Bronchial epithelial cell (primary cell): ENCODE measurements at regions not wholly inside any gene's neighbourhood (a gene's known extent, or its start where the extent isn't known, plus 50 kb on each side); places are given as distances from the start of the nearest gene placed in this dataset.
A peak's percentile ranks its signal among the peaks of the same experiment; 100 is the strongest.

ENCODE experiments used
- DNase-seq: peaks from one replicate; pipeline ENCODE4 v3.0.0-alpha.2; 2010; ENCODE audit warnings: low read depth
- FAIRE-seq: peaks from 2 replicates; lab custom pipeline; 2011; peaks lifted over from hg19 to GRCh38; lab: Jason Lieb, UNC
- H3K27me3 ChIP-seq: 2 replicates; pipeline ENCODE4 v1.5.1; 2011; ENCODE audit warnings: low read length; ENCODE audit not compliant: control insufficient read depth, insufficient read depth
- H3K36me3 ChIP-seq: 2 replicates; pipeline ENCODE4 v1.5.1; 2011; ENCODE audit warnings: low read length; ENCODE audit not compliant: control insufficient read depth, insufficient read depth
- H3K4me3 ChIP-seq: 2 replicates; pipeline ENCODE4 v1.5.1; 2011; ENCODE audit warnings: mild to moderate bottlenecking, low read depth, low read length, control low read depth
- TF ChIP-seq, protein P1 (sequence below): IDR thresholded peaks from 2 replicates; pipeline ENCODE4 v1.5.1; 2011; ENCODE audit warnings: mild to moderate bottlenecking, moderate library complexity, low read length, control low read depth, inconsistent platforms; ENCODE audit not compliant: insufficient read depth, severe bottlenecking

DNA sequence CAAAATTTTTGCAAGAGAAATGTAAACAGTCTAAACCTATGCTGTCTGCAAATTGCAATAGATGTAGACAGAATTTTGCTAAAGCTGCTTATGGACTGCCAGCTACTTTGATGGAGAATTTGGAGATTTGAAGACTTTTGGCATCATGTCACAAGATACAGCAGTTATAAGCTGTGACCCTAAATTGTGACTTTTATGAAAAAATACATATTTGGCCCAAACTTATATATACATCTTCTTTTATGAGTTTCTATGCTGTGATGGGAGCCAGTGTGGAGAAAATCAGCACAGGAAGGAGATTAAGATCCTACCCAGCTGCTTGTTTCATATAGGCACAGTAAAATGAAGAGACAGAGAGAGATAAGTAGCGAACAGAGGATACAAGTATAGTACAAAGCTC lies 1595.4 kb downstream of the PLA2G4A start:
- Histone ChIP-seq H3K4me3 (no peak overlapping the region), H3K27me3 (no peaks in the 10 kb centered on the region), H3K36me3 (no peaks in the 10 kb centered on the region)
- FAIRE-seq (no peak), DNase-seq (no peak)
- TF ChIP-seq, protein P1, sequence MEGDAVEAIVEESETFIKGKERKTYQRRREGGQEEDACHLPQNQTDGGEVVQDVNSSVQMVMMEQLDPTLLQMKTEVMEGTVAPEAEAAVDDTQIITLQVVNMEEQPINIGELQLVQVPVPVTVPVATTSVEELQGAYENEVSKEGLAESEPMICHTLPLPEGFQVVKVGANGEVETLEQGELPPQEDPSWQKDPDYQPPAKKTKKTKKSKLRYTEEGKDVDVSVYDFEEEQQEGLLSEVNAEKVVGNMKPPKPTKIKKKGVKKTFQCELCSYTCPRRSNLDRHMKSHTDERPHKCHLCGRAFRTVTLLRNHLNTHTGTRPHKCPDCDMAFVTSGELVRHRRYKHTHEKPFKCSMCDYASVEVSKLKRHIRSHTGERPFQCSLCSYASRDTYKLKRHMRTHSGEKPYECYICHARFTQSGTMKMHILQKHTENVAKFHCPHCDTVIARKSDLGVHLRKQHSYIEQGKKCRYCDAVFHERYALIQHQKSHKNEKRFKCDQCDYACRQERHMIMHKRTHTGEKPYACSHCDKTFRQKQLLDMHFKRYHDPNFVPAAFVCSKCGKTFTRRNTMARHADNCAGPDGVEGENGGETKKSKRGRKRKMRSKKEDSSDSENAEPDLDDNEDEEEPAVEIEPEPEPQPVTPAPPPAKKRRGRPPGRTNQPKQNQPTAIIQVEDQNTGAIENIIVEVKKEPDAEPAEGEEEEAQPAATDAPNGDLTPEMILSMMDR: no peak

GRCh38 chr1:188425687-188426086 lies 1596.9 kb downstream of the PLA2G4A start:
- TF ChIP-seq, protein P1: no peak
- FAIRE-seq (no peak), DNase-seq (peak; percentile 44)
- Histone ChIP-seq H3K4me3 (no peak overlapping the region), H3K36me3 (no peaks in the 10 kb centered on the region), H3K27me3 (no peaks in the 10 kb centered on the region)

GRCh38 chr1:188426561-188426960 lies 1597.8 kb downstream of the PLA2G4A start:
- DNase-seq (no peak), FAIRE-seq (no peak)
- Histone ChIP-seq H3K27me3 (no peaks in the 10 kb centered on the region), H3K4me3 (no peak overlapping the region), H3K36me3 (no peaks in the 10 kb centered on the region)
- TF ChIP-seq, protein P1: no peak

DNA sequence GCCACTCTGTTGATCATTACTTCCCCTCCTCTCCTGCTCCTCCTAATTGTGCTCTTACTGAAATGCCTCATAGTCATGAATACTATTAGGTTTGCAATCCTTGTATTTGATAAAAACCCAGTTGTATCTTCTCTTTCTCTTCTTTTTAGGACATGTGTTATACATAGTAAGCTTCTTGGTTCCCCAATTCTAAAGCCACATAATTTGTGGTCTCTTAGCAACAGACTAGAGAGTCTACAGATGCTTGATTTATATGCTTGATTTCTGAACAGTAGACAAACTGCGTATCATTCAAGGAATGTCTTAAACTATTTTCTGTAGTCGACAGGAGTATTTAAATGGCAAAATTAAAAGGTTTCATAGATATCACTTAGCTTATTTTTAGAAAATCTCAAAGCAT lies 1598.9 kb downstream of the PLA2G4A start:
- no peak for FAIRE-seq
- no peak overlapping the region for H3K4me3 ChIP-seq
- no peak for DNase-seq
- TF ChIP-seq, protein P1: no peak
- H3K27me3 ChIP-seq: no peaks in the 10 kb centered on the region
- H3K36me3 ChIP-seq: no peaks in the 10 kb centered on the region

DNA sequence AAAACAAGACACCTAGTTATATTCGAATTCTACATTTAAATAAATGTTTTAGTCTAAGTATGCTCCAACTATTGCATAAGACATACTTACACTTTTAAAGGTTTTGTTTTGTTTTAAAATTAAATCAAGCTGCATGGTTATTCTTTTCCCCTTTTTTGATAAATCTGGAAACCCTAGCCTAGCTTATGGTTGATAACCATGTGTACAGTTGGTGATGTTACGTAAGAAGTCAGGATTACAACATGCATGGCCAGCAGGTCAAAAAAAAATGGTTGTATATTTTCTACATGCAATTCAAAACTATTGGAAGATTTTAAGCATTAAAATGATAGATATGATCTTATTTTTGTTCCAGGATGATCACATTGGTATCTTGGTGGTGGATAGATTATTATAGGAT lies 1600.6 kb downstream of the PLA2G4A start:
- no peak for FAIRE-seq
- no peak overlapping the region for H3K4me3 ChIP-seq
- DNase-seq: peak; percentile 0
- TF ChIP-seq, protein P1: no peak
- H3K27me3 ChIP-seq: no peaks in the 10 kb centered on the region
- no peaks in the 10 kb centered on the region for H3K36me3 ChIP-seq

- Histone ChIP-seq H3K27me3 (no peaks in the 10 kb centered on the region), H3K4me3 (no peak overlapping the region), H3K36me3 (no peaks in the 10 kb centered on the region)
- no peak for FAIRE-seq
- no peak for DNase-seq
- TF ChIP-seq, protein P1: no peak
These were observed 1603.7 kb downstream of the PLA2G4A start for GRCh38 chr1:188432427-188432826.
